GM18498 (cell line): ENCODE measurements at regions not wholly inside any gene's neighbourhood (a gene's known extent, or its start where the extent isn't known, plus 50 kb on each side); places are given as distances from the start of the nearest gene placed in this dataset.

Source experiments
- ATAC-seq: cut with Tn5 transposase; IDR thresholded peaks from one replicate; pipeline ENCODE4 v1.9.1; 2021; ENCODE audit warnings: mild to moderate bottlenecking, moderate library complexity; ENCODE audit not compliant: unreplicated experiment

GRCh38 chr3:23663661-23664186 lies 142.0 kb upstream of the UBE2E1 start:
- no peak for ATAC-seq

GRCh38 chr3:23664459-23664858 lies 141.3 kb upstream of the UBE2E1 start:
- no peak for ATAC-seq

- ATAC-seq = no peak
Measured at GRCh38 chr3:23665741-23666140, 140.0 kb upstream of the UBE2E1 start.

- ATAC-seq = no peak
Measured at GRCh38 chr3:23666818-23667217, 138.9 kb upstream of the UBE2E1 start.

GRCh38 chr3:23667536-23668429 lies 138.0 kb upstream of the UBE2E1 start:
- ATAC-seq = no peak

GRCh38 chr3:23668430-23668904 lies 137.3 kb upstream of the UBE2E1 start:
- no peak for ATAC-seq

GRCh38 chr3:23669541-23670255 lies 136.1 kb upstream of the UBE2E1 start:
- ATAC-seq = no peak

GRCh38 chr3:23671851-23672589 lies 133.7 kb upstream of the UBE2E1 start:
- no peak for ATAC-seq

DNA sequence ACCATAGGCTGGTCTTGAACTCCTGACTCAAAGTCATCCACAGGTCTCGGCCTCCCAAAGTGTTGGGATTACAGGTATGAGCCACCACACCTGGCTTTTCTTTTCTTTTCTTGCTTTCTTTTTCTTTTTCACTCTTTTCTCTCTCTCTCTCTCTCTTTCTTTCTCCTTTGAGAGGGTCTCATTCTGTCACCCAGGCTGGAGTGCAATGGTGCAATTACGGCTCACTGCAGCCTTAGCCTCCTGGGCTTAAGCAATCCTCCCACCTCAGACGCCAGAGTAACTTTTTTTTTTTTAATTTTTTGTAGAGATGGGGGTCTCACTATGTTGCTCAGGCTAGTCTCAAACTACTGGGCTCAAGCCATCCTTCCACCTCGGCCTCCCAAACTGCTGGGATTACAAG lies 133.1 kb upstream of the UBE2E1 start:
- ATAC-seq = no peak

- no peak for ATAC-seq
Measured at GRCh38 chr3:23675010-23675409, 130.7 kb upstream of the UBE2E1 start.

- no peak for ATAC-seq
Measured at GRCh38 chr3:23676093-23676492, 129.7 kb upstream of the UBE2E1 start.

- ATAC-seq = peak; percentile 48
Measured at GRCh38 chr3:23682646-23683045, 123.1 kb upstream of the UBE2E1 start.

GRCh38 chr3:23685541-23686258 lies 120.1 kb upstream of the UBE2E1 start:
- ATAC-seq = no peak

- no peak for ATAC-seq
Measured at GRCh38 chr3:23686519-23686918, 119.2 kb upstream of the UBE2E1 start.

DNA sequence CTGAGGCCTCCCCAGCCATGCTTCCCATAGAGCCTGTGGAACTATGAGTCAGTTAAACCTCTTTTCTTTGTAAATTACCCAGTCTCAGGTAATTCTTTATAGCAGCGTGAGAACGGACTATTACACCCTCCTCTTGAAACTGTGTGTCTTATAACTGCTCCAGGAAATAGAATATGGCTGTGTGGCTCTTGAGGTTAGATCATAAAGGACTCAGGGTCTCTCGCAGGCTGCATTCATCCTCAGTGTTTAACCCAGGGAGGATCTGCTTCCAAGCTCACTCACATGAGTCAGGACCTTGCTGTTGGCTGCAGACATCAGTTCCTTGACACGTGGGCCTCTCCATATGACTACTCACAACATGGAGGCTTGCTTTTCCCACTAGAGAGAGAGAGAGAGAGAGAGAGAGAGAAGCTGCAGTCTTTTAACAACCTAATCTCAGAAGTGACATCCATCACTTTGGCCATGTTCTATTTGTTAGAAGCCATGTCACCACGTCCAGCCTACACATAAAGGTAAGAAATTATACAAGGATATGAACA lies 114.3 kb upstream of the UBE2E1 start:
- ATAC-seq = no peak

- ATAC-seq = no peak
Measured at GRCh38 chr3:23696842-23697241, 108.9 kb upstream of the UBE2E1 start.

DNA sequence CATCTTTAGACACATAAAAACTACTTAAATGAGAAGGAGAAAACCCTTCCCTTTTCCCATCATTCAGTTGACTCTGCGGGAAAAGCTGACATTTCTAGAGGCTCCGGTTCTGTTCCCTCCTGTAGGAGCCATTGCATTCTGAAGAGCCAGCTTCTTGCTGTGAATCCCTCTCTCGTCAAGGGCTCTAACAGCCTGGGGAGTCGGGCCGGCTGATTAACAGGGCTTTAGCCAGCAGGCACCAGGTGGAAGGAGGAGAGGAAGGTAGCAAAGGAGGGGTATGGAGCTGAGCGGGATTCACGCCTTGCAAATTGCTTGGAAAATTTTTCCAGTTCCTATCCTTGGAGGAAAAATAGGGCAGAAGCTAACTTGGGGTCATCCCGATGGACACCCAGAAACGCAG lies 108.3 kb upstream of the UBE2E1 start:
- ATAC-seq = no peak

DNA sequence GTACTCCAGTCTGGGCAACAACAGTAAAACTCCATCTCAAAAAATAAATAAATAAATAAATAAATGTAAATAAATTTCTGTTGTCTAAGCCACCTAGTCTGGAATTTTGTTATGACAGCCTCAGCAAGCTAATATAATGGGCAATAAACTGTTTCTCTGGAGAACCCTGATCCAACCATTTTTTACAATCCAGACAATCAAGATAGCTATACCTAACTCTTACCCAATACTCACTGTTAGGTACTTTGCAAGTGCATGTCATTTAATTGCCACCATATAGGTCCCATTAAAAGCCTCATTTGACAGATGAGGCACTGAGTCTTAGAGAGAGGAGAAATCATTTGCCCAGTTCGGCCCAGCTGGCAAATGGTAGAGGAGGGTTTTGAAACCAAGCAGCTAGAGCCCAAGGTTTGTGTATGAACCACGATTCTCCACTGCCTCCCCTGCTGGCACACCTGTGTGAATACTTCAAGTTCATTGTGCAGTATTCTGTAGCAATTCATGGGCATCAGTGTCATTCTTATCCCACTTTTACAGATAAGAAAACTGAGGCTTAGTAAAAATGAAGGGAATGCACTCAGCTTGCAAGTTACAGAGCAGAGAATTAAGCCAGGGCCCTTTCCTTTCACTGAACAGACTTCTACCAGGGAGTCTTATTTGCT lies 107.0 kb upstream of the UBE2E1 start:
- ATAC-seq = no peak

GRCh38 chr3:23700616-23701015 lies 105.1 kb upstream of the UBE2E1 start:
- no peak for ATAC-seq
